Spleen (tissue), 7 donors: ENCODE measurements at regions not wholly inside any gene's neighbourhood (a gene's known extent, or its start where the extent isn't known, plus 50 kb on each side); places are given as distances from the start of the nearest gene placed in this dataset.

Source experiments
- CTCF ChIP-seq, 11 experiments: fragments of 200-600 bp in 7 of 11; fragments of 450-650 bp in 4 of 11; sonication (generic) in 4 of 11; IDR thresholded peaks in 8 of 11; conservative IDR thresholded peaks in 3 of 11; 1 replicate in 7 of 11; 2 replicates in 4 of 11; pipeline versions ENCODE4 v1.4.0 to v1.8.0; 2016 to 2021; ENCODE audit warnings: antibody characterized with exemption in 11 of 11, inconsistent platforms in 4 of 11, mild to moderate bottlenecking in 1 of 11
- POLR2A ChIP-seq, 3 donors: fragments of 450-650 bp; IDR thresholded peaks; one replicate each; pipeline ENCODE4 v1.5.1; 2017; ENCODE audit warnings: antibody characterized with exemption in 3 of 3, mild to moderate bottlenecking in 1 of 3
- donor health status: DM: no; HTN: no; CAD: no; lungs with moderate emphysema.
- donor health status: DM: no; HTN: no; CAD: no.
- donor health status: DM: no; HTN: no; CAD: no.

- no peak for TF ChIP-seq CTCF (IDR thresholded peaks at IDR 0.05 in 8 of 11, conservative IDR thresholded peaks at IDR 0.05 in 3 of 11)
- no peak for TF ChIP-seq POLR2A (IDR thresholded peaks at IDR 0.05)
Measured at GRCh38 chr1:214141486-214141885, 139.5 kb upstream of the SMYD2 start.
